B cell (primary cell): ENCODE measurements at regions not wholly inside any gene's neighbourhood (a gene's known extent, or its start where the extent isn't known, plus 50 kb on each side); places are given as distances from the start of the nearest gene placed in this dataset.

ENCODE experiments used
- CTCF ChIP-seq: fragments of 200-600 bp; IDR thresholded peaks from one replicate; pipeline ENCODE4 v1.8.0; 2022; ENCODE audit warnings: antibody characterized with exemption, mild to moderate bottlenecking
- EZH2 ChIP-seq: IDR thresholded peaks from 2 replicates; pipeline ENCODE4 v1.6.1; 2012; ENCODE audit warnings: borderline replicate concordance, low read depth, mild to moderate bottlenecking, moderate library complexity, low read length; ENCODE audit not compliant: insufficient read depth, poor library complexity, severe bottlenecking

- TF ChIP-seq CTCF (no peak), EZH2 (no peak)
Observed at GRCh38 chr5:149437391-149438040, 58.4 kb upstream of the IL17B start.
